Right lobe of liver (tissue), 4 donors: ENCODE measurements at regions not wholly inside any gene's neighbourhood (a gene's known extent, or its start where the extent isn't known, plus 50 kb on each side); places are given as distances from the start of the nearest gene placed in this dataset.

Experiments used
- POLR2A ChIP-seq: fragments of 450-650 bp; IDR thresholded peaks from one replicate; pipeline ENCODE4 v1.6.1; 2017; ENCODE audit warnings: antibody characterized with exemption, mild to moderate bottlenecking
- TF ChIP-seq, protein P1 (sequence below), 4 donors: fragments of 200-600 bp in 3 of 4; fragments of 450-650 bp in 1 of 4; IDR thresholded peaks; one replicate each; pipeline versions ENCODE4 v1.5.1 to v1.8.0; 2016 to 2022; ENCODE audit warnings: antibody characterized with exemption in 4 of 4, mild to moderate bottlenecking in 2 of 4
- donor health status: DM: no; HTN: no; CAD: no.
- donor health status: DM: no; HTN: no; CAD: no.
- donor health status: DM: no; HTN: yes; CAD: no.

DNA sequence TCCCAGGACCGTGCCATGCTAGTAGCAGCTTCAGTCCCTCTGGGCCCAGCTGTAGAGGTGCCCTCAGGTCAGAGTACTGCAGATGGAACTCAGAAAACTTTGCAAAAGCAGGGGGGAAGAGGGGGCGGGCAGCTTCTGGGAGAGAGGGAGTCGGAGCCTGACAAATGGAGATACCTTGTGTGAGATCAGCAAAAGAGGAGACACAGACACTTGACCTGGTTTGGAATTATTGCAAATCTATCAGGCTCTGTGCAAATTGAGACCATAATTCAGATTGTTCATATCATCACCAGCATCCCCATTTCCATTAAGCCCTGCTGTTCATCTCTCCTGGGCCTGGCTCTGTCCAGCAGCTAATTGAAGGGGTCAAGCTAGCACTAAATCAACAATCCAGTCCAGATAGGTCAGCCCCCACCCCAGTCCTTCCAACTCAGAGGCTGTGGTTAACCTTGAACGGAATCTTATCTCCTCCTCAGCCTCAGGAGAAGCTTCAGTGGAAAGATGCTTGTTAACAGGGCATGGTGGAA, 292.6 kb upstream of the PLET1 start:
- TF ChIP-seq POLR2A: no peak
- TF ChIP-seq, protein P1, sequence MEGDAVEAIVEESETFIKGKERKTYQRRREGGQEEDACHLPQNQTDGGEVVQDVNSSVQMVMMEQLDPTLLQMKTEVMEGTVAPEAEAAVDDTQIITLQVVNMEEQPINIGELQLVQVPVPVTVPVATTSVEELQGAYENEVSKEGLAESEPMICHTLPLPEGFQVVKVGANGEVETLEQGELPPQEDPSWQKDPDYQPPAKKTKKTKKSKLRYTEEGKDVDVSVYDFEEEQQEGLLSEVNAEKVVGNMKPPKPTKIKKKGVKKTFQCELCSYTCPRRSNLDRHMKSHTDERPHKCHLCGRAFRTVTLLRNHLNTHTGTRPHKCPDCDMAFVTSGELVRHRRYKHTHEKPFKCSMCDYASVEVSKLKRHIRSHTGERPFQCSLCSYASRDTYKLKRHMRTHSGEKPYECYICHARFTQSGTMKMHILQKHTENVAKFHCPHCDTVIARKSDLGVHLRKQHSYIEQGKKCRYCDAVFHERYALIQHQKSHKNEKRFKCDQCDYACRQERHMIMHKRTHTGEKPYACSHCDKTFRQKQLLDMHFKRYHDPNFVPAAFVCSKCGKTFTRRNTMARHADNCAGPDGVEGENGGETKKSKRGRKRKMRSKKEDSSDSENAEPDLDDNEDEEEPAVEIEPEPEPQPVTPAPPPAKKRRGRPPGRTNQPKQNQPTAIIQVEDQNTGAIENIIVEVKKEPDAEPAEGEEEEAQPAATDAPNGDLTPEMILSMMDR (IDR thresholded peaks at IDR 0.05): no peak
